Neural cell (in vitro differentiated cells): ENCODE measurements at regions not wholly inside any gene's neighbourhood (a gene's known extent, or its start where the extent isn't known, plus 50 kb on each side); places are given as distances from the start of the nearest gene placed in this dataset.

Source experiments
- H2AFZ ChIP-seq: fragments of 200-600, 300-800 bp; sonication (generic), shearing (Covaris generic); 2 replicates; pipeline ENCODE4 v1.6.0; 2014; ENCODE audit warnings: low read depth, mild to moderate bottlenecking, antibody characterized with exemption, low read length, moderate library complexity
- H3F3A ChIP-seq: fragments of 200-600 bp; shearing (Covaris generic); 2 replicates; pipeline ENCODE4 v1.6.1; 2016; ENCODE audit warnings: mild to moderate bottlenecking, moderate library complexity, mixed read lengths, antibody characterized with exemption, low read length; ENCODE audit not compliant: insufficient read depth, poor library complexity, severe bottlenecking
- H3K27ac ChIP-seq: fragments of 200-600, 300-800 bp; sonication (generic), shearing (Covaris generic); 2 replicates; pipeline ENCODE4 v1.5.1; 2014; ENCODE audit warnings: mild to moderate bottlenecking, low read length, moderate library complexity
- H3K27me3 ChIP-seq: fragments of 300-800, 200-600 bp; sonication (generic), shearing (Covaris generic); 2 replicates; pipeline ENCODE4 v1.6.0; 2014; ENCODE audit warnings: mild to moderate bottlenecking, low read depth, low read length, moderate library complexity; ENCODE audit not compliant: insufficient read depth
- H3K36me3 ChIP-seq: fragments of 300-800, 200-600 bp; sonication (generic), shearing (Covaris generic); 2 replicates; pipeline ENCODE4 v1.5.1; 2014; ENCODE audit warnings: mild to moderate bottlenecking, antibody characterized with exemption, low read length, moderate library complexity; ENCODE audit not compliant: insufficient read depth
- H3K4me2 ChIP-seq: fragments of 300-800, 200-600 bp; sonication (generic), shearing (Covaris generic); 2 replicates; pipeline ENCODE4 v1.6.0; 2014; ENCODE audit warnings: mild to moderate bottlenecking, low read length
- H3K4me3 ChIP-seq: fragments of 300-800, 200-600 bp; sonication (generic), shearing (Covaris generic); 2 replicates; pipeline ENCODE4 v1.5.1; 2014; ENCODE audit warnings: mild to moderate bottlenecking, low read length, moderate library complexity
- H3K79me2 ChIP-seq: fragments of 200-600 bp; shearing (Covaris generic); replicated peaks from 2 replicates; pipeline ENCODE4 v1.6.0; 2014; ENCODE audit warnings: mild to moderate bottlenecking, low read length, moderate library complexity; ENCODE audit not compliant: insufficient read depth
- H3K9ac ChIP-seq: fragments of 300-800, 200-600 bp; sonication (generic), shearing (Covaris generic); 2 replicates; pipeline ENCODE4 v1.6.1; 2016; ENCODE audit warnings: mild to moderate bottlenecking, low read length, mixed read lengths
- H3K9me2 ChIP-seq: fragments of 200-600 bp; shearing (Covaris generic); 2 replicates; pipeline ENCODE4 v1.6.1; 2016; ENCODE audit warnings: mild to moderate bottlenecking, low read length, mixed read lengths; ENCODE audit not compliant: insufficient read depth
- H3K9me3 ChIP-seq: fragments of 200-600, 300-800 bp; sonication (generic), shearing (Covaris generic); 2 replicates; pipeline ENCODE4 v1.6.1; 2016; ENCODE audit warnings: mild to moderate bottlenecking, mixed run types, low read length, moderate library complexity, mixed read lengths
- H4K20me1 ChIP-seq: fragments of 200-600 bp; shearing (Covaris generic); 2 replicates; pipeline ENCODE4 v1.6.1; 2016; ENCODE audit warnings: mild to moderate bottlenecking, mixed run types; ENCODE audit not compliant: insufficient read depth
- EP300 ChIP-seq: fragments of 450-650 bp; conservative IDR thresholded peaks from 2 replicates; pipeline ENCODE4 v1.6.1; 2014; ENCODE audit warnings: antibody characterized with exemption, mild to moderate bottlenecking, moderate library complexity; ENCODE audit not compliant: poor library complexity, severe bottlenecking
- EZH2 ChIP-seq: fragments of 200-600, 300-800 bp; shearing (Covaris generic), sonication (generic); IDR thresholded peaks from 2 replicates; pipeline ENCODE4 v1.6.1; 2014; ENCODE audit warnings: antibody characterized with exemption, low read length, borderline replicate concordance, mild to moderate bottlenecking; ENCODE audit not compliant: insufficient read depth, poor library complexity, severe bottlenecking
- MXI1 ChIP-seq: fragments of 450-650 bp; conservative IDR thresholded peaks from 2 replicates; pipeline ENCODE4 v1.6.1; 2014; ENCODE audit warnings: antibody characterized with exemption, mild to moderate bottlenecking; ENCODE audit not compliant: poor library complexity, severe bottlenecking
- POLR2AphosphoS5 ChIP-seq: IDR thresholded peaks from 2 replicates; pipeline ENCODE4 v1.6.1; 2012
- RAD21 ChIP-seq: fragments of 450-650 bp; conservative IDR thresholded peaks from 2 replicates; pipeline ENCODE4 v1.6.1; 2014; ENCODE audit warnings: antibody characterized with exemption, mild to moderate bottlenecking, moderate library complexity
- SMC3 ChIP-seq: fragments of 450-650 bp; conservative IDR thresholded peaks from 2 replicates; pipeline ENCODE4 v1.6.1; 2014; ENCODE audit warnings: antibody characterized with exemption, mild to moderate bottlenecking, moderate library complexity; ENCODE audit not compliant: poor library complexity
- TAF1 ChIP-seq: IDR thresholded peaks from 2 replicates; pipeline ENCODE4 v1.6.1; 2012; ENCODE audit warnings: low read depth
- TF ChIP-seq, protein P1 (sequence below): IDR thresholded peaks from 2 replicates; pipeline ENCODE4 v1.6.1; 2012; ENCODE audit warnings: borderline replicate concordance
- TF ChIP-seq, protein P2 (sequence below): fragments of 450-650 bp; IDR thresholded peaks from 2 replicates; pipeline ENCODE4 v1.5.1; 2014; ENCODE audit warnings: antibody characterized with exemption, mild to moderate bottlenecking, moderate library complexity; ENCODE audit not compliant: poor library complexity, severe bottlenecking

DNA sequence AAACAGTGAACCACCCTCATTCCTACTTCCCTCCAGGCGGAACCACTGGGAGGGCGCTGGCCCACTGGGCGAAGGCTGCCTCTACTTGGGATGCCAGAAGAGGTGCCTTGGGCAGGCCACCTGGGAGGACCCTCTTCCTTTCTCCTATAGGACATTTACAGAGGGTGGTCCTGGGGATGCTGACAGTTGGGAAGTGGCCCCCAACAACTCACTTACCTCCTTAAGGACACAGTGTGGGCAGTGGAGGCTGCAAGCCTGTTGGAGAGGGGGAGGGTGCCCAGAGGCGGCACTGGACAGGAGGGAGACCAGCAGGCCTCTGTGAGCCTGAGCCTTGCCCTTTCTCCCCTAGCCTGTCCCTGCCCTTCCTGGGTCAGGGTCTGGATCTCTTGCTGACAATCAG, 346.4 kb upstream of the HS6ST1 start:
- no peaks in the 10 kb centered on the region for H3K27me3 ChIP-seq
- H3K4me2 ChIP-seq: no peak overlapping the region
- no peak overlapping the region for H2AFZ ChIP-seq
- no peak for TF ChIP-seq POLR2AphosphoS5
- no peak for TF ChIP-seq SMC3
- no peak for TF ChIP-seq TAF1
- no peak for TF ChIP-seq RAD21
- TF ChIP-seq, protein P1, sequence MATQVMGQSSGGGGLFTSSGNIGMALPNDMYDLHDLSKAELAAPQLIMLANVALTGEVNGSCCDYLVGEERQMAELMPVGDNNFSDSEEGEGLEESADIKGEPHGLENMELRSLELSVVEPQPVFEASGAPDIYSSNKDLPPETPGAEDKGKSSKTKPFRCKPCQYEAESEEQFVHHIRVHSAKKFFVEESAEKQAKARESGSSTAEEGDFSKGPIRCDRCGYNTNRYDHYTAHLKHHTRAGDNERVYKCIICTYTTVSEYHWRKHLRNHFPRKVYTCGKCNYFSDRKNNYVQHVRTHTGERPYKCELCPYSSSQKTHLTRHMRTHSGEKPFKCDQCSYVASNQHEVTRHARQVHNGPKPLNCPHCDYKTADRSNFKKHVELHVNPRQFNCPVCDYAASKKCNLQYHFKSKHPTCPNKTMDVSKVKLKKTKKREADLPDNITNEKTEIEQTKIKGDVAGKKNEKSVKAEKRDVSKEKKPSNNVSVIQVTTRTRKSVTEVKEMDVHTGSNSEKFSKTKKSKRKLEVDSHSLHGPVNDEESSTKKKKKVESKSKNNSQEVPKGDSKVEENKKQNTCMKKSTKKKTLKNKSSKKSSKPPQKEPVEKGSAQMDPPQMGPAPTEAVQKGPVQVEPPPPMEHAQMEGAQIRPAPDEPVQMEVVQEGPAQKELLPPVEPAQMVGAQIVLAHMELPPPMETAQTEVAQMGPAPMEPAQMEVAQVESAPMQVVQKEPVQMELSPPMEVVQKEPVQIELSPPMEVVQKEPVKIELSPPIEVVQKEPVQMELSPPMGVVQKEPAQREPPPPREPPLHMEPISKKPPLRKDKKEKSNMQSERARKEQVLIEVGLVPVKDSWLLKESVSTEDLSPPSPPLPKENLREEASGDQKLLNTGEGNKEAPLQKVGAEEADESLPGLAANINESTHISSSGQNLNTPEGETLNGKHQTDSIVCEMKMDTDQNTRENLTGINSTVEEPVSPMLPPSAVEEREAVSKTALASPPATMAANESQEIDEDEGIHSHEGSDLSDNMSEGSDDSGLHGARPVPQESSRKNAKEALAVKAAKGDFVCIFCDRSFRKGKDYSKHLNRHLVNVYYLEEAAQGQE: no peak
- TF ChIP-seq, protein P2, sequence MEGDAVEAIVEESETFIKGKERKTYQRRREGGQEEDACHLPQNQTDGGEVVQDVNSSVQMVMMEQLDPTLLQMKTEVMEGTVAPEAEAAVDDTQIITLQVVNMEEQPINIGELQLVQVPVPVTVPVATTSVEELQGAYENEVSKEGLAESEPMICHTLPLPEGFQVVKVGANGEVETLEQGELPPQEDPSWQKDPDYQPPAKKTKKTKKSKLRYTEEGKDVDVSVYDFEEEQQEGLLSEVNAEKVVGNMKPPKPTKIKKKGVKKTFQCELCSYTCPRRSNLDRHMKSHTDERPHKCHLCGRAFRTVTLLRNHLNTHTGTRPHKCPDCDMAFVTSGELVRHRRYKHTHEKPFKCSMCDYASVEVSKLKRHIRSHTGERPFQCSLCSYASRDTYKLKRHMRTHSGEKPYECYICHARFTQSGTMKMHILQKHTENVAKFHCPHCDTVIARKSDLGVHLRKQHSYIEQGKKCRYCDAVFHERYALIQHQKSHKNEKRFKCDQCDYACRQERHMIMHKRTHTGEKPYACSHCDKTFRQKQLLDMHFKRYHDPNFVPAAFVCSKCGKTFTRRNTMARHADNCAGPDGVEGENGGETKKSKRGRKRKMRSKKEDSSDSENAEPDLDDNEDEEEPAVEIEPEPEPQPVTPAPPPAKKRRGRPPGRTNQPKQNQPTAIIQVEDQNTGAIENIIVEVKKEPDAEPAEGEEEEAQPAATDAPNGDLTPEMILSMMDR: no peak
- no peak for TF ChIP-seq MXI1
- no peak for TF ChIP-seq EZH2
- no peaks in the 10 kb centered on the region for H3F3A ChIP-seq
- H3K9me2 ChIP-seq: no peaks in the 10 kb centered on the region
- H3K9me3 ChIP-seq: no peaks in the 10 kb centered on the region
- no peak overlapping the region for H3K4me3 ChIP-seq
- H3K27ac ChIP-seq: no peak overlapping the region
- H3K79me2 ChIP-seq: no peaks in the 10 kb centered on the region
- no peaks in the 10 kb centered on the region for H4K20me1 ChIP-seq
- no peaks in the 10 kb centered on the region for H3K36me3 ChIP-seq
- no peak overlapping the region for H3K9ac ChIP-seq

DNA sequence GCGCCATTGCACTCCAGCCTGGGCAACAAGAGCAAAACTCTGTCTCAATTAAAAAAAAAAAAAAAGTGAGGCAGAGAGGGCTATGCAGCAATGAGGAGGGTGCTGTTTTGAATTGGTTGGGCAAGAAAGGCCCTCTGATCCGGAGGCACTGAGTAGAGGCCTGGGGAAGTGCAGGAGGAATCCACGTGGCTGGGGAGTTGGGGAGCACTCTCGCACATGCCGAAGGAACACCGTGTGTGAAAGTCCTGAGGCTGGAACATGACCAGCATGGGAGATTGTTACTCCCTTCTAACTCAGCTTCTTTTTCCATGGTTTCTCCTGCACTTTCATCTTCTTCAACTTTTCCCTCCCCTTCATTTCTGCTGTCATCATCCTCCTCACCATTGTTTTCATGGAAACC, 347.9 kb upstream of the HS6ST1 start:
- H3K27ac ChIP-seq: no peak overlapping the region
- TF ChIP-seq EZH2 (no peak), MXI1 (no peak), SMC3 (no peak), EP300 (no peak), POLR2AphosphoS5 (no peak), RAD21 (no peak), TAF1 (no peak)
- TF ChIP-seq, protein P1: no peak
- TF ChIP-seq, protein P2: no peak
- no peaks in the 10 kb centered on the region for H3F3A ChIP-seq
- H3K4me2 ChIP-seq: no peak overlapping the region
- no peaks in the 10 kb centered on the region for H4K20me1 ChIP-seq
- H3K9me2 ChIP-seq: no peaks in the 10 kb centered on the region
- H3K36me3 ChIP-seq: no peaks in the 10 kb centered on the region
- no peak overlapping the region for H2AFZ ChIP-seq
- no peaks in the 10 kb centered on the region for H3K79me2 ChIP-seq
- H3K9me3 ChIP-seq: no peaks in the 10 kb centered on the region
- no peaks in the 10 kb centered on the region for H3K27me3 ChIP-seq
- H3K9ac ChIP-seq: no peak overlapping the region
- no peak overlapping the region for H3K4me3 ChIP-seq
